Endothelial cell of umbilical vein (primary cell): ENCODE measurements at regions not wholly inside any gene's neighbourhood (a gene's known extent, or its start where the extent isn't known, plus 50 kb on each side); places are given as distances from the start of the nearest gene placed in this dataset.

ENCODE experiments used
- BruUV-seq: library from RNA; stranded (reverse); fragments of 400-500 nt; replicated peaks from 2 replicates; lab custom pipeline; 2021; lab: Mats Ljungman, UMichigan
- CTCF ChIA-PET: fragments of 300-600, 350-600 bp; sonication (Branson Sonifier 250); formaldehyde crosslinking; loops from one replicate; lab custom pipeline; 2021; ENCODE audit warnings: antibody characterized with exemption, inconsistent platforms; lab: Charles Lee
- POLR2A ChIA-PET: fragments of 300-600, 350-600 bp; sonication (Branson Sonifier 250); formaldehyde crosslinking; loops from one replicate; lab custom pipeline; 2021; ENCODE audit warnings: antibody characterized with exemption, inconsistent platforms; lab: Charles Lee
- DNase-seq: peaks from one replicate; pipeline ENCODE4 v3.0.0-alpha.2; 2011; ENCODE audit warnings: low read depth, low spot score
- FAIRE-seq: peaks from 2 replicates; lab custom pipeline; 2011; peaks lifted over from hg19 to GRCh38; lab: Jason Lieb, UNC
- H2AFZ ChIP-seq: 2 replicates; pipeline ENCODE4 v1.6.0; 2012; ENCODE audit warnings: low read depth, low read length, control low read depth, inconsistent platforms
- H3K27ac ChIP-seq: 2 replicates; pipeline ENCODE4 v1.5.1; 2011; ENCODE audit warnings: low read depth, mild to moderate bottlenecking, control low read depth, low read length, moderate library complexity; ENCODE audit not compliant: insufficient read depth
- H3K27me3 ChIP-seq, 2 experiments: 2 replicates each; pipeline versions ENCODE4 v1.6.0 to v1.6.1; 2011; ENCODE audit warnings: low read length in 2 of 2, mixed read lengths in 1 of 2; ENCODE audit not compliant: control insufficient read depth in 2 of 2, insufficient read depth in 2 of 2
- H3K36me3 ChIP-seq, 2 experiments: 2 replicates in 1 of 2; 3 replicates in 1 of 2; pipeline ENCODE4 v1.5.1; 2011; ENCODE audit warnings: low read length in 2 of 2, mild to moderate bottlenecking in 1 of 2, moderate library complexity in 1 of 2; ENCODE audit not compliant: control insufficient read depth in 2 of 2, insufficient read depth in 2 of 2; ENCODE audit errors: extremely low read depth in 1 of 2
- H3K4me1 ChIP-seq: 3 replicates; pipeline ENCODE4 v1.5.1; 2011; ENCODE audit warnings: mild to moderate bottlenecking, low read length; ENCODE audit not compliant: control insufficient read depth, insufficient read depth; ENCODE audit errors: extremely low read depth
- H3K4me2 ChIP-seq: 2 replicates; pipeline ENCODE4 v1.6.1; 2011; ENCODE audit warnings: low read length, control low read depth, mixed read lengths; ENCODE audit not compliant: insufficient read depth
- H3K4me3 ChIP-seq, 3 experiments: fragments of 200-600 bp in 1 of 3; sonication (generic), shearing (Covaris generic) in 1 of 3; replicated peaks in 1 of 3; 2 replicates each; pipeline ENCODE4 v1.5.1; 2011 to 2016; ENCODE audit warnings: control low read depth in 3 of 3, low read length in 3 of 3, mild to moderate bottlenecking in 2 of 3, inconsistent platforms in 1 of 3, low read depth in 1 of 3, moderate library complexity in 1 of 3; ENCODE audit not compliant: insufficient read depth in 1 of 3
- H3K79me2 ChIP-seq: 2 replicates; pipeline ENCODE4 v1.6.0; 2012; ENCODE audit warnings: low read length, inconsistent platforms; ENCODE audit not compliant: control insufficient read depth, insufficient read depth
- H3K9ac ChIP-seq: replicated peaks from 2 replicates; pipeline ENCODE3; 2011; ENCODE audit warnings: low read length, control low read depth; ENCODE audit not compliant: insufficient read depth; ENCODE audit errors: extremely low read depth
- H3K9me1 ChIP-seq: replicated peaks from 3 replicates; pipeline ENCODE4 v1.6.0; 2011; ENCODE audit warnings: mild to moderate bottlenecking, low read length; ENCODE audit not compliant: control insufficient read depth, insufficient read depth; ENCODE audit errors: extremely low read depth
- H3K9me3 ChIP-seq: replicated peaks from 2 replicates; pipeline ENCODE4 v1.5.1; 2012; ENCODE audit warnings: low read length, inconsistent platforms; ENCODE audit not compliant: control insufficient read depth, insufficient read depth
- H4K20me1 ChIP-seq: replicated peaks from 2 replicates; pipeline ENCODE3; 2011; ENCODE audit warnings: mild to moderate bottlenecking, low read length; ENCODE audit not compliant: control insufficient read depth, insufficient read depth; ENCODE audit errors: extremely low read depth
- CTCF ChIP-seq, 2 donors: IDR thresholded peaks; 1 replicate in 1 of 2; 2 replicates in 1 of 2; pipeline ENCODE4 v1.5.1; 2011; ENCODE audit warnings: low read length in 2 of 2, mild to moderate bottlenecking in 2 of 2, moderate library complexity in 2 of 2, control low read depth in 1 of 2, inconsistent platforms in 1 of 2, low read depth in 1 of 2; ENCODE audit not compliant: insufficient read depth in 1 of 2; ENCODE audit errors: extremely low read depth in 1 of 2
- EZH2 ChIP-seq: IDR thresholded peaks from 2 replicates; pipeline ENCODE4 v1.6.1; 2012; ENCODE audit warnings: borderline replicate concordance, low read depth, mild to moderate bottlenecking, moderate library complexity, low read length, inconsistent platforms; ENCODE audit not compliant: severe bottlenecking
- FOS ChIP-seq: IDR thresholded peaks from 2 replicates; pipeline ENCODE4 v1.6.1; 2011; ENCODE audit warnings: mild to moderate bottlenecking, low read length, moderate library complexity, borderline replicate concordance; ENCODE audit not compliant: insufficient read depth
- GATA2 ChIP-seq: IDR thresholded peaks from 2 replicates; pipeline ENCODE4 v1.7.0; 2011; ENCODE audit warnings: low read depth, mild to moderate bottlenecking, moderate library complexity, mixed read lengths, low read length; ENCODE audit not compliant: insufficient read length, insufficient read depth
- JUN ChIP-seq: IDR thresholded peaks from 2 replicates; pipeline ENCODE4 v1.6.1; 2011; ENCODE audit warnings: borderline replicate concordance, low read depth; ENCODE audit not compliant: insufficient read length, insufficient read depth
- MYC ChIP-seq: IDR thresholded peaks from one replicate; pipeline ENCODE4 v1.6.1; 2011; ENCODE audit warnings: mild to moderate bottlenecking, low read depth, low read length
- POLR2A ChIP-seq: IDR thresholded peaks from 2 replicates; pipeline ENCODE4 v1.6.1; 2012; ENCODE audit warnings: low read depth, mild to moderate bottlenecking, control low read depth, low read length
- POLR2AphosphoS5 ChIP-seq: IDR thresholded peaks from 2 replicates; pipeline ENCODE4 v1.6.1; 2012; ENCODE audit warnings: low read depth, mild to moderate bottlenecking, control low read depth, low read length, moderate library complexity; ENCODE audit not compliant: insufficient read depth
- dilution Hi-C: fragments of 300-500 bp; cut with MboI; formaldehyde crosslinking; loops from one replicate; pipeline ENCODE4 v1.15.0; 2019; ENCODE audit warnings: low sequenced_read_pairs; ENCODE audit not compliant: extremely low pct_ligation_motif_present
- intact Hi-C: fragments of 100-400 bp; cut with micrococcal nuclease; formaldehyde crosslinking; loops from one replicate; pipeline ENCODE4 v1.10.0; 2022
- TF ChIP-seq, protein P1 (sequence below): IDR thresholded peaks from 2 replicates; pipeline ENCODE4 v1.6.1; 2011; ENCODE audit not compliant: insufficient read depth, insufficient read length

DNA sequence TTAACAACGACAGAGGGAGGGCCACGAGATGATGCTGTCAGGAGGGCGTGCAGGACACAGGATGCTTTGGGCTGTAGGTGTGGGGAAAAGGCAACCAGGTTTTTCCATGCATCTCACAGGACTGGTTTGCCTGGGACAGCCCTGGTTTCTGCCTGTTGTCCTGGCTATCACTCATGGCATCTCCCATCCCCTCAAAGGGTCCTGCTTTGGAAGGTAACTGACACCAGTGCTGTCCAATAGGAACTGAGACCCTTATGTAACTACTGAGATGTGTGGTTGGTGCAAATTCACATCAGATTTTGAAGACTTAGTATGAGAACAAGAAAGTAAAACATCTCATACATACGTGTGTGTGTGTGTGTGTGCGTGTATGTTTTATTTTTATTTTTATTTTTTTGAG, 144.2 kb downstream of the URI1 start:
- no peak for FAIRE-seq
- dilution Hi-C loops = no loop called here

GRCh38 chr19:30086916-30087315, 144.9 kb downstream of the URI1 start:
- Histone ChIP-seq H3K4me2 (no peak overlapping the region), H3K9ac (no peak overlapping the region), H3K4me3 (no peak overlapping the region), H3K9me3 (peaks cover 2% of the 10 kb centered on the region), H2AFZ (no peak overlapping the region), H3K27me3 (no peaks in the 10 kb centered on the region), H3K4me1 (no peaks in the 10 kb centered on the region), H4K20me1 (no peaks in the 10 kb centered on the region), H3K36me3 (no peaks in the 10 kb centered on the region), H3K9me1 (no peaks in the 10 kb centered on the region), H3K79me2 (no peaks in the 10 kb centered on the region), H3K27ac (no peak overlapping the region)
- intact Hi-C loops (no loop called here), dilution Hi-C loops (no loop called here)
- BruUV-seq = no TSS peak
- POLR2A ChIA-PET = no interaction called here
- CTCF ChIA-PET = no interaction called here
- DNase-seq = no peak
- TF ChIP-seq POLR2AphosphoS5 = no peak
- no peak for TF ChIP-seq EZH2
- no peak for TF ChIP-seq POLR2A
- no peak for TF ChIP-seq GATA2
- TF ChIP-seq MYC = no peak
- TF ChIP-seq JUN = no peak
- TF ChIP-seq FOS = no peak
- TF ChIP-seq, protein P1, sequence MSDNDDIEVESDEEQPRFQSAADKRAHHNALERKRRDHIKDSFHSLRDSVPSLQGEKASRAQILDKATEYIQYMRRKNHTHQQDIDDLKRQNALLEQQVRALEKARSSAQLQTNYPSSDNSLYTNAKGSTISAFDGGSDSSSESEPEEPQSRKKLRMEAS = no peak
- TF ChIP-seq CTCF (IDR thresholded peaks at IDR 0.05; ENCODE audit: extremely low read depth in 1 of 2, insufficient read depth in 1 of 2, low read depth in 1 of 2, low read length in 2 of 2) = no peak
- FAIRE-seq = no peak

More for the DNA sequence above, 144.2 kb downstream of the URI1 start:
- CTCF ChIA-PET = no interaction called here
- POLR2A ChIA-PET = no interaction called here
- no peak overlapping the region for H3K27ac ChIP-seq
- H3K9me3 ChIP-seq = no peaks in the 10 kb centered on the region
- H3K9ac ChIP-seq = no peak overlapping the region
- H3K4me1 ChIP-seq = no peaks in the 10 kb centered on the region
- no peaks in the 10 kb centered on the region for H3K27me3 ChIP-seq
- TF ChIP-seq, protein P1 = no peak
- no peak for TF ChIP-seq MYC
- no peak for TF ChIP-seq JUN
- TF ChIP-seq GATA2 = no peak
- no peak for TF ChIP-seq POLR2A
- no peak for TF ChIP-seq FOS
- TF ChIP-seq EZH2 = no peak
- no peak for TF ChIP-seq POLR2AphosphoS5
- no peaks in the 10 kb centered on the region for H4K20me1 ChIP-seq
- H3K4me2 ChIP-seq = no peak overlapping the region
- no peaks in the 10 kb centered on the region for H3K9me1 ChIP-seq
- DNase-seq = no peak
- H3K79me2 ChIP-seq = no peaks in the 10 kb centered on the region
- no TSS peak for BruUV-seq
- intact Hi-C loops = no loop called here
- no peak overlapping the region for H3K4me3 ChIP-seq
- H2AFZ ChIP-seq = no peak overlapping the region
- no peaks in the 10 kb centered on the region for H3K36me3 ChIP-seq
